Breast epithelium (tissue), 4 donors: ENCODE measurements at regions not wholly inside any gene's neighbourhood (a gene's known extent, or its start where the extent isn't known, plus 50 kb on each side); places are given as distances from the start of the nearest gene placed in this dataset.

Experiments
- DNase-seq, 2 donors: peaks; one replicate each; pipeline ENCODE4 v3.0.0-alpha.2; 2019; ENCODE audit warnings: low spot score in 2 of 2
- H3K27ac ChIP-seq, 2 donors: fragments of 200-600 bp; sonication (generic) in 1 of 2; one replicate each; pipeline ENCODE4 v1.5.1; 2016 to 2019; ENCODE audit warnings: mild to moderate bottlenecking in 1 of 2
- H3K27me3 ChIP-seq, 2 donors: fragments of 200-600 bp; sonication (generic) in 1 of 2; one replicate each; pipeline versions ENCODE4 v1.5.1 to v1.6.0; 2017 to 2019; ENCODE audit warnings: control low read depth in 1 of 2, mild to moderate bottlenecking in 1 of 2
- H3K36me3 ChIP-seq: fragments of 200-600 bp; one replicate; pipeline ENCODE4 v1.5.1; 2019
- H3K4me1 ChIP-seq, 2 donors: fragments of 200-600 bp; sonication (generic); one replicate each; pipeline ENCODE4 v1.5.1; 2016 to 2019; ENCODE audit warnings: control low read depth in 1 of 2
- H3K4me3 ChIP-seq, 3 donors: fragments of 200-600 bp; sonication (generic); 1 replicate in 2 of 3; 2 replicates in 1 of 3; pipeline ENCODE4 v1.5.1; 2016 to 2019; ENCODE audit warnings: mild to moderate bottlenecking in 3 of 3, moderate library complexity in 2 of 3
- H3K9me3 ChIP-seq, 2 donors: fragments of 200-600 bp; sonication (generic) in 1 of 2; one replicate each; pipeline ENCODE4 v1.5.1; 2016 to 2019; ENCODE audit warnings: control low read depth in 1 of 2
- POLR2A ChIP-seq: fragments of 450-650 bp; IDR thresholded peaks from one replicate; pipeline ENCODE4 v1.6.1; 2016; ENCODE audit warnings: antibody characterized with exemption, mild to moderate bottlenecking, moderate library complexity
- POLR2AphosphoS5 ChIP-seq, 3 donors: sonication (generic); formaldehyde crosslinking; IDR thresholded peaks; one replicate each; pipeline ENCODE4 v1.6.1; 2017; ENCODE audit warnings: antibody characterized with exemption in 3 of 3
- intact Hi-C: fragments of 100-400 bp; cut with DNase I; formaldehyde crosslinking; loops from one replicate; pipeline ENCODE4 v1.15.1; 2023; ENCODE audit warnings: low total_unique reads
- TF ChIP-seq, protein P1 (sequence below), 3 donors: fragments of 450-650 bp; IDR thresholded peaks; one replicate each; pipeline ENCODE4 v1.5.1; 2016 to 2017; ENCODE audit warnings: antibody characterized with exemption in 3 of 3, mild to moderate bottlenecking in 3 of 3, moderate library complexity in 3 of 3

DNA sequence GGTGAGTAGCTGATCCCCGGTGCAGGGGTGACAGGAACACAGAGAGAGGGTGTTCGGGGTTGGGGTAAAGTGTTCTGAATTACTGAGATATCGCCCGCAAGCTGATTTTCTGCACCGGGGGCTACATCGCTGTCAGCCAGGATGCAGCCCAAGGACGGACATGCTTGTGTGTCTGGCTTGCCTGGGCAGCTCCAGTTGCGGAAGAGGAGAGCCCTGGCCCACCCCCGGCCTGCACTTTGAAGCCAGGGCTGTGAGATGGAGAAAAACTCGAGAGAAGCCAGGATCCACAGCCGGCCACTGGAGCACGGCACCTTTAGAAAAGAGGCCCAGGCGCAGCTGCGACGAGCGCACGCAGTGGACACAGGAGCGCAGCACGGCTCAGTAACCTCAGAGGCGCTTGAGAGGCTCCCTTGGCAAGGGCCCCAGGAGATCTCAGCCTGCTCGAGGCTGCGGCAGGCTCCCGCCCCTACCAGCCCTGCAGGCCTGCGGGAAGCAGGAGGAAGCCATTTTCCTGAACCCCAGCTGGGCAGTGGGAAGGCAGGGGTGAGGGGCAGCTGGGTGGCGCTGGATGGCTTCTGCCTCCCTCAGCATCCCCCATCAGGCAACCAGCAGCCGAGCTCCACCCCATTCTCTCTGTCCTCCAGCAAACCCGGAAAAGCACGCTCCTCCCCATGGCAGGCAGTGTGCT lies 59.2 kb downstream of the C9orf50 start:
- TF ChIP-seq POLR2A, result no peak
- TF ChIP-seq POLR2AphosphoS5 (IDR thresholded peaks at IDR 0.05), result no peak
- TF ChIP-seq, protein P1, sequence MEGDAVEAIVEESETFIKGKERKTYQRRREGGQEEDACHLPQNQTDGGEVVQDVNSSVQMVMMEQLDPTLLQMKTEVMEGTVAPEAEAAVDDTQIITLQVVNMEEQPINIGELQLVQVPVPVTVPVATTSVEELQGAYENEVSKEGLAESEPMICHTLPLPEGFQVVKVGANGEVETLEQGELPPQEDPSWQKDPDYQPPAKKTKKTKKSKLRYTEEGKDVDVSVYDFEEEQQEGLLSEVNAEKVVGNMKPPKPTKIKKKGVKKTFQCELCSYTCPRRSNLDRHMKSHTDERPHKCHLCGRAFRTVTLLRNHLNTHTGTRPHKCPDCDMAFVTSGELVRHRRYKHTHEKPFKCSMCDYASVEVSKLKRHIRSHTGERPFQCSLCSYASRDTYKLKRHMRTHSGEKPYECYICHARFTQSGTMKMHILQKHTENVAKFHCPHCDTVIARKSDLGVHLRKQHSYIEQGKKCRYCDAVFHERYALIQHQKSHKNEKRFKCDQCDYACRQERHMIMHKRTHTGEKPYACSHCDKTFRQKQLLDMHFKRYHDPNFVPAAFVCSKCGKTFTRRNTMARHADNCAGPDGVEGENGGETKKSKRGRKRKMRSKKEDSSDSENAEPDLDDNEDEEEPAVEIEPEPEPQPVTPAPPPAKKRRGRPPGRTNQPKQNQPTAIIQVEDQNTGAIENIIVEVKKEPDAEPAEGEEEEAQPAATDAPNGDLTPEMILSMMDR (IDR thresholded peaks at IDR 0.05), result no peak
- H3K36me3 ChIP-seq, result no peaks in the 10 kb centered on the region
- no peak for DNase-seq
- H3K9me3 ChIP-seq, result no peaks in the 10 kb centered on the region
- no peak overlapping the region for H3K4me3 ChIP-seq
- H3K4me1 ChIP-seq, result no peaks in the 10 kb centered on the region
- intact Hi-C loops, result no loop called here
- H3K27me3 ChIP-seq, result no peaks in the 10 kb centered on the region
- no peak overlapping the region for H3K27ac ChIP-seq

DNA sequence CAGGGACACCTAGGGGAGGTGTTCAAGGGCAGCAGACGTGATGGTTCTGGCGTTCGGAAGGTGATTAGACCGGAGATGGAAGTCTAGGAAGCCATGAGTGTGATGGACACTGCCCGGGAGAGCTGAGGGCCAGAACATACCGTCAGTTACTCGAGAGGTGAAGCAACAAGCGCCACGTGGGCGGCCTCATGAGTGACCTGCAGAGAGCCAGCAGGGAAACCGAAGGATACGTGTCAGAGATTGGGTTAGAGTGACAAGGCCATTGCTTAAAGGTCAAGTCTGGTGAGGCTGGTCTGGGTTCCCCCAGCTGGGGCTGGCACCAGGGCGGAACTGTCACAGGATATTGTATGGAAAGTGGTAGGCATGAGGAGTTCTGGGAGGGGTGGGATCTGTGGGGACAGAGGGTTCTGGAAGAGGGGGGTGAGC lies 60.0 kb downstream of the C9orf50 start:
- intact Hi-C loops, result no loop called here

DNA sequence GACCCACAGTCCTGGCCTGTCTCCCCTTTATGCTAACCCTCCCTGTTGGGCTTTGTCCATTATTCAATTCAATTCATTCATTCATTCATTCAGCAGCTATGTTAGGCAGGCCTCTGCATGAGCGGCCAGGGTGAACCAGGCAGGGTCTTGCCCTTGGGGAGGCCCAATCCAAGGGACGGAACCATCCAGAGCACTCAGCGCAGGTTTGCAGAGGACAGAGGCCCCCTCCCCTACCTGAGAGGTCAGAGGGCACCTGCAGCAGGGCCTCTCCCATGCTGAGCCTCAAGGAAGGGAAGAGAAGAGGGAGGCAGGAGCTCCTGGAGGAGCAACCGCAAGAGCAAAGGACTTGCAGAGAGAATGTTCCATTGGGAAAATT lies 61.4 kb downstream of the C9orf50 start:
- no peak for DNase-seq
- Histone ChIP-seq H3K27me3 (no peaks in the 10 kb centered on the region), H3K36me3 (no peaks in the 10 kb centered on the region), H3K27ac (no peak overlapping the region), H3K4me1 (no peaks in the 10 kb centered on the region), H3K4me3 (no peak overlapping the region), H3K9me3 (no peaks in the 10 kb centered on the region)
- TF ChIP-seq, protein P1 (IDR thresholded peaks at IDR 0.05), result no peak
- intact Hi-C loops, result no loop called here

More for the DNA sequence above, 60.0 kb downstream of the C9orf50 start:
- H3K36me3 ChIP-seq, result no peaks in the 10 kb centered on the region
- H3K27me3 ChIP-seq, result no peaks in the 10 kb centered on the region
- no peaks in the 10 kb centered on the region for H3K9me3 ChIP-seq
- no peak overlapping the region for H3K4me3 ChIP-seq
- no peaks in the 10 kb centered on the region for H3K4me1 ChIP-seq
- TF ChIP-seq POLR2AphosphoS5 (IDR thresholded peaks at IDR 0.05), result no peak
- TF ChIP-seq, protein P1 (IDR thresholded peaks at IDR 0.05), result no peak
- TF ChIP-seq POLR2A, result no peak
- no peak overlapping the region for H3K27ac ChIP-seq
- DNase-seq, result no peak

DNA sequence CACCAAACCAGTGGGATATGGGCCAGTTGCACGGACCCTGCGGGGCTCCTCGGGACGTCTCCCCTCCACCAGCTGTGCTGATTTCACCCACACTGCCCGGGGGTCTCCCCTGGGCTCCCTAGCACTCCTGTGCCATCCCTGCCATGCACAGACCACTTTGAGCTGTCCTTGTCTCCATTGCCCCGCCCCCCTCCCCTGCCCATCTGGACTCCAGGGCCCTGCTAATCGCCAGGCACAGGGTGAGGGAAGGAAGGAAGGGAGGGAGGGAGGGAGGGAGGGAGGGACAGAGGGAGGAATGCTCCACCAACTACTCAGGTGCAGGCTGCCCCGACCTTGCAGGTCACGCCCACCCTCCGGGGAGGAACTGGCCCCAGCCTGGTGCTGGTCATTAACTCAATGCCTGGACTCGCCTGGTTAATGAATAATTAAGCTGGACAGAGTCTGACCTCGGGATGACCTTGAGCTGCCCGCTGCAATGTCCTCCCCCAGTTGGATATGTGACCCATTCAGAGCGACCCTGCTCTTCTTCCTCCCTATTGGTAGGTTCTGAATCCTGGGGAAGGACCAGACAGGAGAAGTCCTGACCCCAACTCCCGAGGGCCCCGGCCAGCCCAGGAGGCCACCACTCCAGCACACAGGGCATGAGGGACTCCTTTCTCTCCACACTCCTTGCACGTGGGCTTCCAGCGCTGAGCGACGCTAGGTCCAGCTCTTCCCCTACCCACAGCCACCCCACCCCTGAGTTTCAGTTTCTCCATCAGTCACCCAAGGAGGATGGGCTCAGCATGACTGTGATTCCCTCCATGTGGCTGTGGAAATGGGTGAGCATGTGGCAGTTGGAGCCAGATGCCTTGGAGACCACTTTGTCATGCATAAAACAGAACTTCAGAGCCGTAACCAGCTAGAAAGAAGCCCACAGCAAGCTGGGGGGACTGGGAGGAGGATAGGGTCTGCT lies 62.1 kb downstream of the C9orf50 start:
- intact Hi-C loops, result loop anchor here (1.0 kb wide), 1 partner anchor 35 kb away; no protein-coding TSS in a partner anchor
- H3K36me3 ChIP-seq, result no peaks in the 10 kb centered on the region
- no peaks in the 10 kb centered on the region for H3K27me3 ChIP-seq
- DNase-seq, result no peak
- no peaks in the 10 kb centered on the region for H3K4me1 ChIP-seq
- TF ChIP-seq, protein P1 (IDR thresholded peaks at IDR 0.05), result no peak
- no peak for TF ChIP-seq POLR2A
- TF ChIP-seq POLR2AphosphoS5 (IDR thresholded peaks at IDR 0.05), result no peak
- H3K27ac ChIP-seq, result no peak overlapping the region
- no peak overlapping the region for H3K4me3 ChIP-seq
- no peaks in the 10 kb centered on the region for H3K9me3 ChIP-seq

DNA sequence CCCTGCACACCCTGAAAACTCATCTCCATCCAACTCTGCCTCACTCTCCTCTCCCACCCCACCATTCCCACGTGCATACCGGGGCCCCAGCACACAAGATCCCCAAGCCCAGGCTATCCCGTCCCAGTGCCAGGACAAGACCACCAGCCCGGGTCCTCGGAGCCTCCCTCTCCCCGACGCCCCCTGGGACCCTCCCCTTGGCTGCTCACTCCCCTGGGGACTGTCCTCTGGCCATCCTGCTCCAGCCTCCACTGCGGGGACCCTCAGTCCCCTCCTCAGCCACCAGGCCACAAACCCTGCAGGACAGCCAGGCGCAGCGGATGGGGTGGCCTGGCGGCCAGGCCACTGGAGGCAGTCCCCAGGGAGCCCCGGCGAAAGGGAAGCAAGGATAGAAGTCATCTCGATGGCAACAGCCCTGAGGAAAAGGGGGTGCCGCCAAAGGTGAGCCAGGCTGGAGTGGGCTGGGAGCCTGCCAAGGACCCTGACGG lies 62.8 kb downstream of the C9orf50 start:
- Histone ChIP-seq H3K27ac (peak overlapping the region in 1 of 2 donors; percentile 52), H3K27me3 (no peaks in the 10 kb centered on the region), H3K9me3 (no peaks in the 10 kb centered on the region), H3K4me1 (no peaks in the 10 kb centered on the region), H3K36me3 (no peaks in the 10 kb centered on the region), H3K4me3 (no peak overlapping the region)
- TF ChIP-seq POLR2A, result no peak
- TF ChIP-seq POLR2AphosphoS5 (IDR thresholded peaks at IDR 0.05), result no peak
- TF ChIP-seq, protein P1 (IDR thresholded peaks at IDR 0.05), result no peak
- intact Hi-C loops, result loop anchor here (1.0 kb wide), 1 partner anchor 36 kb away; no protein-coding TSS in a partner anchor
- no peak for DNase-seq
